ENCODE measurements at regions not wholly inside any gene's neighbourhood (a gene's known extent, or its start where the extent isn't known, plus 50 kb on each side); places are given as distances from the start of the nearest gene placed in this dataset.

DNA sequence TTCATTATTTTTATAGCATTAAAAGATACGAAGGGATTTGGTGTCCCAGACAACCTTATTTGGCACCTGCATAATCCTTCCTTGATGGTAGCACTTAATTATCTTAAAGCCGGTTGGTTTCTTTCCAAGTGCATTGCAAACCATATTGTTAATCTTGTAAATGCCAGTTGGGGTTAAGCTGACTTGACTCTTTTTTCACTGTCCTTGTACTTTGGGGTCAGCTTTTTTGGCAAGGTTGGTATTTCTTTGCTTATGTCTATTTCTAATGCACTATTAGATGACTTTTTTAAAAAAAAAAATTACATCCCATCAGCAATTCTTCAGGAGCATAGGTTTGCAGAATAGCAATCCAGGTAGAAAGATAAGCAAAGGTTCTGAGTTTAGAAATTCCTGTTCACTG lies 466.8 kb upstream of the TLE4 start:
- H3K4me1 ChIP-seq (ENCODE audit: control insufficient read depth in 1 of 2, insufficient read depth in 2 of 2, low read length in 2 of 2): no peaks in the 10 kb centered on the region
- no peaks in the 10 kb centered on the region for H3K36me3 ChIP-seq (replicated peaks in 1 of 2; ENCODE audit: control insufficient read depth in 1 of 2, insufficient read depth in 2 of 2, low read length in 2 of 2)
- no peak overlapping the region for H2AFZ ChIP-seq (ENCODE audit: insufficient read depth, low read depth, low read length, poor library complexity, severe bottlenecking)
- no peak for DNase-seq
- no peak overlapping the region for H3K9ac ChIP-seq (ENCODE audit: insufficient read depth, low read length, poor library complexity, severe bottlenecking)
- no peak overlapping the region for H3K4me2 ChIP-seq (replicated peaks; ENCODE audit: extremely low read depth, low read length, poor library complexity, severe bottlenecking)
- peaks cover 0 to 8% of the 10 kb centered on the region in 2 donors for H3K9me3 ChIP-seq (replicated peaks in 1 of 2; ENCODE audit: control insufficient read depth in 1 of 2, insufficient read depth in 1 of 2, low read length in 2 of 2)
- WGBS (ENCODE audit: insufficient coverage): no CpG with 5 or more reads among the region's 2 CpGs
- H3K36me3 Mint-ChIP-seq: no peaks in the 10 kb centered on the region
- no peaks in the 10 kb centered on the region for H4K20me1 ChIP-seq (ENCODE audit: insufficient read depth, low read length)
- H3K4me3 ChIP-seq (replicated peaks in 1 of 3; ENCODE audit: low read depth in 2 of 3, low read length in 3 of 3): no peak overlapping the region
- no peak for TF ChIP-seq CTCF (IDR thresholded peaks at IDR 0.05)
- no peaks in the 10 kb centered on the region for H3K79me2 ChIP-seq (ENCODE audit: insufficient read depth, low read length)
- intact Hi-C loops (cut with micrococcal nuclease): no loop called here
- no peaks in the 10 kb centered on the region for H3K27me3 ChIP-seq (ENCODE audit: control insufficient read depth in 2 of 2, insufficient read depth in 2 of 2, low read length in 2 of 2)
- peaks cover 0 to 2% (median 0%) of the 10 kb centered on the region in 3 donors for H3K27me3 Mint-ChIP-seq (ENCODE audit: low read depth in 3 of 3)
- no peak overlapping the region for H3K27ac ChIP-seq (ENCODE audit: low read depth in 1 of 2, low read length in 2 of 2)
- no peaks in the 10 kb centered on the region for H3K4me1 Mint-ChIP-seq
- H3K4me3 Mint-ChIP-seq: no peak overlapping the region
- peaks cover 11 to 21% (median 17%) of the 10 kb centered on the region in 7 donors for H3K9me3 Mint-ChIP-seq
- no peak overlapping the region for H3K27ac Mint-ChIP-seq

DNA sequence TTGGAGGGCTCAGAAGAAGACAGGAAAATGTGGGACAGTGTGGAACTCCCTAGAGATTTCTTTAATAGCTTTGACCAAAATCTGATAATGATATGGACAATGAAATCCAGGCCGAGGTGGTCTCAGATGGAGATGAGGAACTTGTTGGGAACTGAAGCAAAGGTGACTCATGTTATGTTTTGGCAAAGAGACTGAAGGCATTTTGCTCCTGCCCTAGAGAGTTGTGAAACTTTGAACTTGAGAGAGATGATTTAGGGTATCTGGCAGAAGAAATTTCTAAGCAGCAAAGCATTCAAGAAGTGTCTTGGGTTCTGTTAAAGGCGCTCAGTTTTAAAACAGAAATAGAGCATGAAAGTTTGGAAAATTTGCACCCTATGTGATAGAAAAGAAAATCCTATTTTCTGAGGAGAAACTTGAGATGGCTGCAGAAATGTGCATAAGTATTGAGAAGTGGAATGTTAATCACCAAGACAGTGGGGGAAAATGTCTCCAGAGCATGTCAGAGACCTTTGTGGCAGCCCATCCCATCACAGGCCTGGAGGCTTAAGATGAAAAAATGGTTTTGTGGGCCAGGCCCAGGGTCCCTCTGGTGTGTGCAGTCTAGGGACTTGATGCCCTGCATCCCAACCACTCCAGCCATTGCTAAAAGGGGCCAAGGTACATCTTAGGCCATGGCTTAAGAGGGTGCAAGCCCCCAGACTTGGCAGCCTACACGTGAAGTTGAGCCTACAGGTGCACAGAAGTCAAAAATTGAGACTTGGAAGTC lies 463.7 kb upstream of the TLE4 start:
- Mint-ChIP-seq H3K36me3 (no peaks in the 10 kb centered on the region), H3K4me3 (no peak overlapping the region), H3K27me3 (ENCODE audit: low read depth in 3 of 3) (peaks cover 0 to 2% (median 0%) of the 10 kb centered on the region in 3 donors), H3K4me1 (no peaks in the 10 kb centered on the region), H3K9me3 (peaks cover 10 to 17% (median 14%) of the 10 kb centered on the region in 7 donors), H3K27ac (no peak overlapping the region)
- H3K27ac ChIP-seq (ENCODE audit: low read depth in 1 of 2, low read length in 2 of 2): no peak overlapping the region
- WGBS (ENCODE audit: insufficient coverage): 88% methylated on average over 3 of the region's 3 CpGs
- intact Hi-C loops (cut with micrococcal nuclease): no loop called here
- H2AFZ ChIP-seq (ENCODE audit: insufficient read depth, low read depth, low read length, poor library complexity, severe bottlenecking): no peak overlapping the region
- H3K4me2 ChIP-seq (replicated peaks; ENCODE audit: extremely low read depth, low read length, poor library complexity, severe bottlenecking): no peak overlapping the region
- DNase-seq: no peak
- H3K4me1 ChIP-seq (ENCODE audit: control insufficient read depth in 1 of 2, insufficient read depth in 2 of 2, low read length in 2 of 2): no peaks in the 10 kb centered on the region
- H3K36me3 ChIP-seq (replicated peaks in 1 of 2; ENCODE audit: control insufficient read depth in 1 of 2, insufficient read depth in 2 of 2, low read length in 2 of 2): no peaks in the 10 kb centered on the region
- H3K79me2 ChIP-seq (ENCODE audit: insufficient read depth, low read length): no peaks in the 10 kb centered on the region
- no peaks in the 10 kb centered on the region for H4K20me1 ChIP-seq (ENCODE audit: insufficient read depth, low read length)
- no peak for TF ChIP-seq CTCF (IDR thresholded peaks at IDR 0.05)
- H3K27me3 ChIP-seq (ENCODE audit: control insufficient read depth in 2 of 2, insufficient read depth in 2 of 2, low read length in 2 of 2): no peaks in the 10 kb centered on the region
- H3K9ac ChIP-seq (ENCODE audit: insufficient read depth, low read length, poor library complexity, severe bottlenecking): no peak overlapping the region
- H3K9me3 ChIP-seq (replicated peaks in 1 of 2; ENCODE audit: control insufficient read depth in 1 of 2, insufficient read depth in 1 of 2, low read length in 2 of 2): peaks cover 0 to 8% of the 10 kb centered on the region in 2 donors
- no peak overlapping the region for H3K4me3 ChIP-seq (replicated peaks in 1 of 3; ENCODE audit: low read depth in 2 of 3, low read length in 3 of 3)

Data from CD14-positive monocyte (primary cell).